ENCODE measurements at regions not wholly inside any gene's neighbourhood (a gene's known extent, or its start where the extent isn't known, plus 50 kb on each side); places are given as distances from the start of the nearest gene placed in this dataset.

DNA sequence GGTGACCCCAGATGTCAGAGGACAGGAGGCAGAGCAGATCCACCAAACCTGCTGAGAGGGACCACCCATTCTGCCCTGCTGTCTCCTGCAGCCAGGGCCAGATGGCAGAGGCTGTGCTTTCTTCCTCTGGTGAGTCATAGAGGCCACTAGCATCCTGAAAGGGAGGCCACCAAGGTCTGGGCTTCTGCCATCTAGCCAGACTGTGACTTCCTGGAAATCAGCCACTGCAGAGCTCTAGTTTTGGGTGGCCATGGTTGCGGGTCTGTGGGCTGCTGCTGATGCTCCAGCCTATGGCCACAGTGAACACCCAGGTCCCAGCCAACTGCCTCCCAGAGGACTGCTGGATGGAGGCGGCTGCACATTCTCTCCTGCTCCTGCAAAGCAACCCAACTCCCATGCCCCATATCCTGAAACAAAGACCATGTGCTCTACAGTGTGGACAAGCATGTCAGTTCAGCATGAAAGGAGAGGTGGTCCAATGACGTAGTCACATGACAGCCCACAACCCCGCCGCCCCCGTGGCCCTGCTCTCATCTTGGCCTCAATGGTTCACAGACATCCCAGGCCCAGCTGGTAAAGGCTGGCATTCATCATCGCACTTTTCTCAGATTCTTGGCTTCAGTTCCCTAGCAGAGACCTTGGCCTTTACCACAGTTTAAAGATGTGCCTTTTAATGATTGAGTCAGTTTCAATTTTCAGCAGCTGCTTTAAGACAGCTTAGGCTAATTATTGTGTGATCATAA is 73.9 kb upstream of the CXCL12 start:
- Histone ChIP-seq H3K36me3 (ENCODE audit: control insufficient read depth in 4 of 4, insufficient read depth in 4 of 4, low read length in 4 of 4) (no peaks in the 10 kb centered on the region), H3K4me3 (no peak overlapping the region), H3K27ac (ENCODE audit: low read depth in 1 of 2, low read length in 1 of 2) (no peak overlapping the region), H3K9ac (ENCODE audit: insufficient read depth in 1 of 2, low read length in 2 of 2) (no peak overlapping the region), H3K27me3 (ENCODE audit: control insufficient read depth in 3 of 3, insufficient read depth in 3 of 3, low read length in 2 of 3) (no peaks in the 10 kb centered on the region), H3K4me1 (ENCODE audit: control insufficient read depth in 5 of 5, insufficient read depth in 5 of 5, low read length in 5 of 5) (peaks cover 0 to 19% (median 5%) of the 10 kb centered on the region in 5 donors), H3K9me3 (ENCODE audit: control insufficient read depth in 4 of 4, insufficient read depth in 3 of 4, low read length in 3 of 4) (peaks cover 0 to 4% (median 0%) of the 10 kb centered on the region in 4 donors)
- 82 to 84% methylated on average over 7 of the region's 7 CpGs for WGBS, 2 donors
- DNase-seq: peak; percentile 27 to 61 (median 51)
- TF ChIP-seq, protein P1, sequence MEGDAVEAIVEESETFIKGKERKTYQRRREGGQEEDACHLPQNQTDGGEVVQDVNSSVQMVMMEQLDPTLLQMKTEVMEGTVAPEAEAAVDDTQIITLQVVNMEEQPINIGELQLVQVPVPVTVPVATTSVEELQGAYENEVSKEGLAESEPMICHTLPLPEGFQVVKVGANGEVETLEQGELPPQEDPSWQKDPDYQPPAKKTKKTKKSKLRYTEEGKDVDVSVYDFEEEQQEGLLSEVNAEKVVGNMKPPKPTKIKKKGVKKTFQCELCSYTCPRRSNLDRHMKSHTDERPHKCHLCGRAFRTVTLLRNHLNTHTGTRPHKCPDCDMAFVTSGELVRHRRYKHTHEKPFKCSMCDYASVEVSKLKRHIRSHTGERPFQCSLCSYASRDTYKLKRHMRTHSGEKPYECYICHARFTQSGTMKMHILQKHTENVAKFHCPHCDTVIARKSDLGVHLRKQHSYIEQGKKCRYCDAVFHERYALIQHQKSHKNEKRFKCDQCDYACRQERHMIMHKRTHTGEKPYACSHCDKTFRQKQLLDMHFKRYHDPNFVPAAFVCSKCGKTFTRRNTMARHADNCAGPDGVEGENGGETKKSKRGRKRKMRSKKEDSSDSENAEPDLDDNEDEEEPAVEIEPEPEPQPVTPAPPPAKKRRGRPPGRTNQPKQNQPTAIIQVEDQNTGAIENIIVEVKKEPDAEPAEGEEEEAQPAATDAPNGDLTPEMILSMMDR (IDR thresholded peaks at IDR 0.05; ENCODE audit: control extremely low read depth, extremely low read depth): no peak
- no peak for ATAC-seq (ENCODE audit: insufficient read depth, low FRiP score)

DNA sequence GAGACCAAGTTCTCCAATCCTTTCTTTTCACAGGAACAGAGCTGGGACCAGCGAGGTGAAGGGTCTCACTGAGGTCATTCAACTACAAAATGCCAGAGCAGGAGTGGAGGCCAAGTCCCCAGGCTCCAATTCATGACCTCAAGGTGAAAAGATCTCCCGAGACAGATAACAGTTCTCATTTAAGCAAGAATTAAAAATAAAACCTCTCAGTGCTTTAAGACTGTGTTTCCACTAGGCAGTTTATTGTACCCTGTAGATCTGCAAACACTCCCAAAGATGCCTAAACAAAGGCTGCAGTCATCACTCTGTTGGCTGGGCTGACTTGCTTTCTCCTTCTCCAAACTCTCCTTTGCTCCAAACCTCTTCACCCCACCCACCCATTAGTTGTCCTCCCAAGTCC is 74.8 kb upstream of the CXCL12 start:
- no peaks in the 10 kb centered on the region for H3K27me3 ChIP-seq (ENCODE audit: control insufficient read depth in 3 of 3, insufficient read depth in 3 of 3, low read length in 2 of 3)
- H3K27ac ChIP-seq (ENCODE audit: low read depth in 1 of 2, low read length in 1 of 2): no peak overlapping the region
- peaks cover 0 to 4% (median 0%) of the 10 kb centered on the region in 4 donors for H3K9me3 ChIP-seq (ENCODE audit: control insufficient read depth in 4 of 4, insufficient read depth in 3 of 4, low read length in 3 of 4)
- WGBS, 2 donors: 39 to 60% methylated on average over 2 of the region's 2 CpGs
- no peak overlapping the region for H3K4me3 ChIP-seq
- no peaks in the 10 kb centered on the region for H3K36me3 ChIP-seq (ENCODE audit: control insufficient read depth in 4 of 4, insufficient read depth in 4 of 4, low read length in 4 of 4)
- no peak for ATAC-seq (ENCODE audit: insufficient read depth, low FRiP score)
- no peak for DNase-seq
- H3K9ac ChIP-seq (ENCODE audit: insufficient read depth in 1 of 2, low read length in 2 of 2): no peak overlapping the region
- TF ChIP-seq, protein P1 (IDR thresholded peaks at IDR 0.05; ENCODE audit: control extremely low read depth, extremely low read depth): no peak
- H3K4me1 ChIP-seq (ENCODE audit: control insufficient read depth in 5 of 5, insufficient read depth in 5 of 5, low read length in 5 of 5): peaks cover 0 to 20% (median 5%) of the 10 kb centered on the region in 5 donors

DNA sequence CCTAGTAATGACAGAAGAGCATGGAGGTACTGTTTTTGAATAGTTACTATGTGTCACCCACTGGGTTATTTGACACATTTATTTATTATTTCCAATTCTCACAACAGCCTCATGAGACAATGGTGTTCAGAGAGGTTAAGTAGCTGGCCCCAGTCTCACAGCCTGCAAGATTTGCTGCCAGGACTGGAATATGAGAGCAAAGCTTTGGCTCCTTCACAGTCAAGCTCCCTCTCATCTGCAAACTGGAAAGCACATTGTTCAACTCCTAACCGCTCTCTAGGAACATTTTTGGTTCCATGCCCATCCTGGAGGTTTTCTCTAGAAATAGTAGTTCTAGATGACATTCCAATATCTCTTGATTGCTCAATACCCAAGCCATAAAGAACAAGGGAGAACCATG is 75.5 kb upstream of the CXCL12 start:
- no peak overlapping the region for H3K4me3 ChIP-seq
- TF ChIP-seq, protein P1 (IDR thresholded peaks at IDR 0.05; ENCODE audit: control extremely low read depth, extremely low read depth): no peak
- peaks cover 0 to 28% (median 5%) of the 10 kb centered on the region in 5 donors for H3K4me1 ChIP-seq (ENCODE audit: control insufficient read depth in 5 of 5, insufficient read depth in 5 of 5, low read length in 5 of 5)
- ATAC-seq (ENCODE audit: insufficient read depth, low FRiP score): no peak
- 67 to 79% methylated on average over 1 of the region's 1 CpG for WGBS, 2 donors
- H3K9ac ChIP-seq (ENCODE audit: insufficient read depth in 1 of 2, low read length in 2 of 2): no peak overlapping the region
- no peaks in the 10 kb centered on the region for H3K36me3 ChIP-seq (ENCODE audit: control insufficient read depth in 4 of 4, insufficient read depth in 4 of 4, low read length in 4 of 4)
- peaks cover 0 to 4% (median 0%) of the 10 kb centered on the region in 4 donors for H3K9me3 ChIP-seq (ENCODE audit: control insufficient read depth in 4 of 4, insufficient read depth in 3 of 4, low read length in 3 of 4)
- DNase-seq: no peak
- H3K27ac ChIP-seq (ENCODE audit: low read depth in 1 of 2, low read length in 1 of 2): no peak overlapping the region
- no peaks in the 10 kb centered on the region for H3K27me3 ChIP-seq (ENCODE audit: control insufficient read depth in 3 of 3, insufficient read depth in 3 of 3, low read length in 2 of 3)
